K562 (cell line): ENCODE measurements at regions not wholly inside any gene's neighbourhood (a gene's known extent, or its start where the extent isn't known, plus 50 kb on each side); places are given as distances from the start of the nearest gene placed in this dataset.

Experiments
- ATAC-seq: fragments of 200-7000 bp; cut with Tn5 transposase; 3 replicates; pipeline ENCODE4 v1.9.1; 2020; ENCODE audit warnings: moderate library complexity
- BruUV-seq: library from RNA; stranded (reverse); fragments of 400-500 nt; replicated peaks from 2 replicates; lab custom pipeline; 2021; lab: Mats Ljungman, UMichigan
- CTCF ChIA-PET: fragments of 300-600 bp; formaldehyde crosslinking; extraction: SDS; loops from one replicate; lab custom pipeline; 2021; ENCODE audit warnings: low intra/inter-chr PET ratio; lab: Yijun Ruan, JAX
- POLR2A ChIA-PET: fragments of 300-600, 350-650 bp; sonication (Branson Sonifier 250); formaldehyde crosslinking; extraction: SDS; loops from one replicate; lab custom pipeline; 2021; ENCODE audit warnings: antibody characterized with exemption, inconsistent platforms; lab: Yijun Ruan, JAX
- DNase-seq, 4 experiments: peaks; one replicate each; pipeline versions ENCODE4 v3.0.0 to v3.0.0-alpha.2; 2011 to 2018; ENCODE audit warnings: low spot score in 3 of 4, mixed read lengths in 3 of 4; ENCODE audit errors: extremely low read depth in 1 of 4
- FAIRE-seq: peaks from 2 replicates; lab custom pipeline; 2011; peaks lifted over from hg19 to GRCh38; lab: Jason Lieb, UNC
- H2AFZ ChIP-seq: 2 replicates; pipeline ENCODE4 v1.6.0; 2011; ENCODE audit warnings: low read depth, low read length, control low read depth, inconsistent platforms
- H3K27ac ChIP-seq: fragments of 200-600 bp; 3 replicates; pipeline ENCODE4 v1.8.0; 2011; ENCODE audit warnings: low read depth, mild to moderate bottlenecking, control low read depth, inconsistent platforms, low read length, moderate library complexity, mixed read lengths; ENCODE audit errors: extremely low read depth
- H3K27me3 ChIP-seq, 2 experiments: fragments of 300-600 bp in 1 of 2; 2 replicates in 1 of 2; 3 replicates in 1 of 2; pipeline versions ENCODE4 v1.6.0 to v1.8.0; 2011; ENCODE audit warnings: inconsistent platforms in 2 of 2, low read length in 2 of 2, mild to moderate bottlenecking in 1 of 2, mixed read lengths in 1 of 2, moderate library complexity in 1 of 2; ENCODE audit not compliant: control insufficient read depth in 2 of 2, insufficient read depth in 2 of 2
- H3K36me3 ChIP-seq: fragments of 300-600 bp; 3 replicates; pipeline ENCODE4 v1.8.0; 2011; ENCODE audit warnings: mild to moderate bottlenecking, low read length, inconsistent platforms; ENCODE audit not compliant: control insufficient read depth, insufficient read depth
- H3K4me1 ChIP-seq, 2 experiments: fragments of 200-600 bp in 1 of 2; replicated peaks in 1 of 2; 2 replicates in 1 of 2; 3 replicates in 1 of 2; pipeline versions ENCODE4 v1.5.1 to v1.8.0; 2011; ENCODE audit warnings: inconsistent platforms in 2 of 2, low read length in 2 of 2, mild to moderate bottlenecking in 1 of 2, mixed read lengths in 1 of 2, moderate library complexity in 1 of 2; ENCODE audit not compliant: control insufficient read depth in 2 of 2, insufficient read depth in 2 of 2
- H3K4me2 ChIP-seq: 2 replicates; pipeline ENCODE4 v1.6.1; 2011; ENCODE audit warnings: low read length, control low read depth, inconsistent platforms, mixed read lengths; ENCODE audit not compliant: insufficient read depth
- H3K4me3 ChIP-seq: fragments of 200-600 bp; sonication (generic), shearing (Covaris generic); 2 replicates; pipeline ENCODE4 v1.5.1; 2016; ENCODE audit warnings: control low read depth, inconsistent platforms
- H3K79me2 ChIP-seq: fragments of 200-600 bp; 3 replicates; pipeline ENCODE4 v1.8.0; 2011; ENCODE audit warnings: low read length, inconsistent platforms; ENCODE audit not compliant: control insufficient read depth, insufficient read depth
- H3K9ac ChIP-seq, 2 experiments: 2 replicates each; pipeline versions ENCODE4 v1.6.0 to v1.6.1; 2011; ENCODE audit warnings: low read depth in 2 of 2, low read length in 2 of 2, control low read depth in 1 of 2, inconsistent platforms in 1 of 2, mild to moderate bottlenecking in 1 of 2, mixed read lengths in 1 of 2; ENCODE audit not compliant: insufficient read depth in 1 of 2
- H3K9me1 ChIP-seq: one replicate; pipeline ENCODE4 v1.6.0; 2011; ENCODE audit warnings: inconsistent platforms, mild to moderate bottlenecking, low read length, moderate library complexity; ENCODE audit not compliant: control insufficient read depth, insufficient read depth
- H3K9me3 ChIP-seq: replicated peaks from 2 replicates; pipeline ENCODE4 v1.5.1; 2011; ENCODE audit warnings: low read depth, low read length, inconsistent platforms; ENCODE audit not compliant: control insufficient read depth, insufficient read depth
- H4K20me1 ChIP-seq: replicated peaks from 2 replicates; pipeline ENCODE4 v1.6.1; 2011; ENCODE audit warnings: low read length, inconsistent platforms, mixed read lengths; ENCODE audit not compliant: control insufficient read depth, insufficient read depth
- CBX8 ChIP-seq: fragments of 200-600 bp; sonication (generic); IDR thresholded peaks from 2 replicates; pipeline ENCODE4 v1.6.1; 2012; ENCODE audit warnings: borderline replicate concordance, mixed run types, low read depth, mild to moderate bottlenecking, moderate library complexity, mixed read lengths, low read length, control low read depth, inconsistent platforms; ENCODE audit not compliant: poor library complexity, severe bottlenecking; ENCODE audit errors: extremely low read depth
- CLOCK ChIP-seq: fragments of 250-450 bp; sonication (Bioruptor Pico); IDR thresholded peaks from 2 replicates; pipeline ENCODE4 v1.4.0; 2020; ENCODE audit warnings: mild to moderate bottlenecking, moderate library complexity, borderline replicate concordance
- FOXJ3 ChIP-seq: sonication (generic); formaldehyde crosslinking; IDR thresholded peaks from 2 replicates; pipeline ENCODE4 v1.4.0; 2020; ENCODE audit warnings: mild to moderate bottlenecking, missing genetic modification reagents
- HDAC8 ChIP-seq: fragments of 450-650 bp; IDR thresholded peaks from 2 replicates; pipeline ENCODE4 v1.6.1; 2016; ENCODE audit warnings: mild to moderate bottlenecking, missing genetic modification characterization, moderate library complexity, missing compliant biosample characterization
- HSF4 ChIP-seq: fragments of 250-450 bp; sonication (Bioruptor Pico); IDR thresholded peaks from 2 replicates; pipeline ENCODE4 v2.1.2; 2022; ENCODE audit warnings: mild to moderate bottlenecking, moderate library complexity, borderline replicate concordance
- KDM1A ChIP-seq, 2 experiments: fragments of 450-650 bp; IDR thresholded peaks; 2 replicates each; pipeline ENCODE4 v1.6.1; 2016; ENCODE audit warnings: mild to moderate bottlenecking in 2 of 2
- NFXL1 ChIP-seq: fragments of 450-650 bp; formaldehyde crosslinking; IDR thresholded peaks from 2 replicates; pipeline ENCODE4 v1.4.0; 2021; ENCODE audit warnings: mild to moderate bottlenecking
- PHB ChIP-seq: fragments of 250-450 bp; sonication (Bioruptor Pico); IDR thresholded peaks from 2 replicates; pipeline ENCODE4 v1.5.0; 2021
- RBM34 ChIP-seq: fragments of 200-400 bp; formaldehyde crosslinking; IDR thresholded peaks from 2 replicates; pipeline ENCODE4 v1.6.1; 2018; ENCODE audit warnings: low read length, borderline replicate concordance; ENCODE audit not compliant: insufficient read depth
- SIN3B ChIP-seq: fragments of 450-650 bp; IDR thresholded peaks from 2 replicates; pipeline ENCODE4 v1.6.1; 2017; ENCODE audit warnings: low read depth, mild to moderate bottlenecking, moderate library complexity
- SOX6 ChIP-seq: fragments of 450-650 bp; IDR thresholded peaks from 2 replicates; pipeline ENCODE4 v1.6.1; 2014; ENCODE audit warnings: mild to moderate bottlenecking
- TCF7 ChIP-seq: sonication (generic); IDR thresholded peaks from 2 replicates; pipeline ENCODE4 v1.6.1; 2016; ENCODE audit warnings: antibody characterized with exemption, borderline replicate concordance
- ZFPM2 ChIP-seq: fragments of 250-450 bp; sonication (Bioruptor Pico); IDR thresholded peaks from 2 replicates; pipeline ENCODE4 v1.5.1; 2022; ENCODE audit warnings: mild to moderate bottlenecking
- ZNF444 ChIP-seq: fragments of 250-450 bp; sonication (Bioruptor Pico); IDR thresholded peaks from 2 replicates; pipeline ENCODE4 v1.4.0; 2020; ENCODE audit warnings: mild to moderate bottlenecking, moderate library complexity
- ZNF584 ChIP-seq: fragments of 200-800 bp; sonication (Bioruptor generic); IDR thresholded peaks from 2 replicates; pipeline ENCODE4 v1.6.1; 2016; ENCODE audit warnings: low read depth, mild to moderate bottlenecking, missing genetic modification characterization, missing compliant biosample characterization
- WGBS: fragments of 100-300 bp; shearing (Covaris generic); methylation state at CpG from one replicate; pipeline ENCODE4 v1.1.6; 2016; ENCODE audit warnings: low coverage, mixed read lengths; ENCODE audit not compliant: insufficient coverage; ENCODE audit errors: missing lambda C conversion rate; 5-methylcytosine and 5-hydroxymethylcytosine counted together
- in situ Hi-C: fragments of 300-500 bp; cut with MboI; formaldehyde crosslinking; loops from 4 replicates; pipeline ENCODE4 v1.15.0; 2018; ENCODE audit warnings: inconsistent platforms, mixed read lengths
- intact Hi-C: fragments of 100-400 bp; cut with micrococcal nuclease; formaldehyde crosslinking; loops from 2 replicates; pipeline ENCODE4 v1.14.2; 2022

GRCh38 chrX:94612140-94612539, 938.1 kb downstream of the FAM133A start:
- no peak for DNase-seq
- Histone ChIP-seq H2AFZ (no peak overlapping the region), H3K4me1 (no peaks in the 10 kb centered on the region), H3K36me3 (no peaks in the 10 kb centered on the region), H3K9ac (no peak overlapping the region), H3K27me3 (no peaks in the 10 kb centered on the region), H3K9me3 (no peaks in the 10 kb centered on the region), H3K4me2 (no peak overlapping the region), H3K27ac (no peak overlapping the region), H4K20me1 (no peaks in the 10 kb centered on the region), H3K79me2 (no peaks in the 10 kb centered on the region), H3K9me1 (no peaks in the 10 kb centered on the region), H3K4me3 (no peak overlapping the region)
- ChIA-PET CTCF (no interaction called here), POLR2A (no interaction called here)
- BruUV-seq: no TSS peak
- intact Hi-C loops (no loop called here), in situ Hi-C loops (no loop called here)
- ATAC-seq: no peak
- FAIRE-seq: no peak
- TF ChIP-seq KDM1A (IDR thresholded peaks at IDR 0.05): no peak
- TF ChIP-seq ZFPM2 (CRISPR knock-in tag): no peak
- no peak for TF ChIP-seq SOX6
- no peak for TF ChIP-seq CBX8
- TF ChIP-seq PHB (CRISPR knock-in tag): no peak
- no peak for TF ChIP-seq ZNF444 (CRISPR knock-in tag)
- TF ChIP-seq NFXL1 (CRISPR knock-in tag): no peak
- TF ChIP-seq TCF7: no peak
- 0% methylated on average over 2 of the region's 2 CpGs for WGBS

- ATAC-seq (no peak), FAIRE-seq (no peak), DNase-seq (no peak)
- CTCF ChIA-PET: no interaction called here
- intact Hi-C loops: loop anchor here (10.0 kb wide), 1 partner anchor 1398 kb away; no protein-coding TSS in a partner anchor
- no peaks in the 10 kb centered on the region for H3K4me1 ChIP-seq
- no peaks in the 10 kb centered on the region for H3K36me3 ChIP-seq
- BruUV-seq: no TSS peak
- no peaks in the 10 kb centered on the region for H4K20me1 ChIP-seq
- H2AFZ ChIP-seq: no peak overlapping the region
- no peaks in the 10 kb centered on the region for H3K27me3 ChIP-seq
- no peaks in the 10 kb centered on the region for H3K9me3 ChIP-seq
- no peak overlapping the region for H3K4me2 ChIP-seq
- in situ Hi-C loops: no loop called here
- no peak overlapping the region for H3K27ac ChIP-seq
- POLR2A ChIA-PET: no interaction called here
- no peaks in the 10 kb centered on the region for H3K79me2 ChIP-seq
- no peak overlapping the region for H3K4me3 ChIP-seq
- no peaks in the 10 kb centered on the region for H3K9me1 ChIP-seq
- no peak overlapping the region for H3K9ac ChIP-seq
- no peak for TF ChIP-seq SIN3B
- TF ChIP-seq RBM34: no peak
- TF ChIP-seq FOXJ3 (CRISPR knock-in tag): no peak
- TF ChIP-seq HDAC8 (tag): no peak
- no peak for TF ChIP-seq ZNF584 (CRISPR knock-in tag)
- TF ChIP-seq CLOCK (CRISPR knock-in tag): no peak
- TF ChIP-seq HSF4 (CRISPR knock-in tag): no peak
Measured at GRCh38 chrX:94633237-94633636, 959.2 kb downstream of the FAM133A start.
